Esophagus squamous epithelium (tissue), 4 donors: ENCODE measurements at regions not wholly inside any gene's neighbourhood (a gene's known extent, or its start where the extent isn't known, plus 50 kb on each side); places are given as distances from the start of the nearest gene placed in this dataset.

Experiments used
- CTCF ChIP-seq, 6 experiments: fragments of 450-650 bp in 4 of 6; fragments of 200-600 bp in 2 of 6; sonication (generic) in 2 of 6; IDR thresholded peaks; one replicate each; pipeline ENCODE4 v1.5.1; 2016 to 2019; ENCODE audit warnings: antibody characterized with exemption in 6 of 6, mild to moderate bottlenecking in 4 of 6, moderate library complexity in 4 of 6
- POLR2A ChIP-seq, 4 donors: fragments of 450-650 bp; IDR thresholded peaks; one replicate each; pipeline ENCODE4 v1.6.1; 2017; ENCODE audit warnings: antibody characterized with exemption in 4 of 4, mild to moderate bottlenecking in 4 of 4, moderate library complexity in 3 of 4

GRCh38 chr2:226158940-226159339 is 640.7 kb downstream of the IRS1 start:
- TF ChIP-seq POLR2A (IDR thresholded peaks at IDR 0.05), result no peak
- TF ChIP-seq CTCF (IDR thresholded peaks at IDR 0.05), result no peak
